ENCODE measurements at regions not wholly inside any gene's neighbourhood (a gene's known extent, or its start where the extent isn't known, plus 50 kb on each side); places are given as distances from the start of the nearest gene placed in this dataset.

DNA sequence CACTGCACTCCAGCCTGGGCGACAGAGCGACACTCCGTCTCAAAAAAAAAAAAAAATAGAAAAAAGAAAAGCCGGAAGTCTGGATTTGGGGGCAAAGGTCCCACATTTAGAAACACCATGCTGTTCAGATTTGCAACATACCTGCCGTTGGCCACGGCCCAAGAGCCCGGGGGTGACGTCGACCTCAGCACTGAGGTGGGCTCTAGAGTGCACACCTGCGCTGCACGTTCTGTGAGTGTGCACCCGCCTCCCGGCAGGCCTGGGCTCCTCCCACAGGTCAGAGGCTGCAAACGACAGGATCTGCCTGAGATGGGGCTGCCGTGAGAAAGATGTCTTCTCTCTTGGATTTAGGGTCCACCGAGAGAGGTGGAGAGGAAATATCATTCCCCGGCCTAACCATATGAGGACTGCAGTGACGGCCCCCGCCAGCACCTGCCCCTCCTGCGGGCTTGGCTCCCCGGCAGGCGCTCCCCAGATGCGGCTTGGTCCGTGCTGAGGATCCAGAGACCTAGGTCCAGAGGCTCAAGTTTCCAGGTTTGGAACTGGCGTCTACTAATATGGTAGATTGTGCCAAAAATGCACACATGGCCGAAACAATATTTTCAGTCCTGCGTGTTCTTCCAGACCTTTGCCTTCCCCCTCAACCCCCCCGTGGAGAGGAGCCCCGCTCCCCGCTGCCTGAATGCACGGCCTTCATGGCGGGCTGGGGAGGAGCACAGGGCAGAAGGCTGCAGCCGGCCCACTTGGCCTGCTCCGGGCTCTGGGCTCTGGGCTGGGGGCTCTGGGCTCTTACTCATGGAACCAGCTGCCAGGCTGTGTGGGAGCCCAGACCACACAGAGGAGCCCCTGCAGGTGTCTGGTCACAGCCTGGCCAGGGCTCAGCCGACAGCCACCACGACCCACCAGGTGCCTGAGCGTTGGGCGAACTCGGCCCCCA lies 58.8 kb upstream of the FBRSL1 start:
- no peaks in the 10 kb centered on the region for H3K27me3 ChIP-seq (ENCODE audit: control insufficient read depth, insufficient read depth, low read length)
- H3K4me1 ChIP-seq (ENCODE audit: control insufficient read depth in 2 of 3, insufficient read depth in 2 of 3, low read depth in 1 of 3, low read length in 3 of 3), result peaks cover 0 to 10% (median 2%) of the 10 kb centered on the region in 3 donors
- H3K27ac ChIP-seq (ENCODE audit: low read depth in 2 of 2, low read length in 2 of 2), result no peak overlapping the region
- FAIRE-seq (no peak), DNase-seq (peak in 2 of 5 donors; percentile 42 to 62)
- no peak overlapping the region for H3K4me3 ChIP-seq (ENCODE audit: low read length in 3 of 3)
- no peak for TF ChIP-seq CTCF (IDR thresholded peaks at IDR 0.05; ENCODE audit: borderline replicate concordance, extremely low read depth, insufficient read depth)
- H3K36me3 ChIP-seq (ENCODE audit: control insufficient read depth in 2 of 3, insufficient read depth in 3 of 3, low read length in 3 of 3), result no peaks in the 10 kb centered on the region
- no peaks in the 10 kb centered on the region for H3K9me3 ChIP-seq (ENCODE audit: control insufficient read depth in 2 of 3, insufficient read depth in 1 of 3, low read length in 3 of 3)
- H3K9ac ChIP-seq (ENCODE audit: low read length in 3 of 3), result no peak overlapping the region
- intact Hi-C loops (cut with DNase I), result no loop called here

GRCh38 chr12:132429946-132430643 lies 59.9 kb upstream of the FBRSL1 start:
- peaks cover 0 to 10% (median 2%) of the 10 kb centered on the region in 3 donors for H3K4me1 ChIP-seq (ENCODE audit: control insufficient read depth in 2 of 3, insufficient read depth in 2 of 3, low read depth in 1 of 3, low read length in 3 of 3)
- intact Hi-C loops (cut with DNase I), result no loop called here
- H3K4me3 ChIP-seq (ENCODE audit: low read length in 3 of 3), result no peak overlapping the region
- no peak for TF ChIP-seq CTCF (IDR thresholded peaks at IDR 0.05; ENCODE audit: borderline replicate concordance, extremely low read depth, insufficient read depth)
- no peak overlapping the region for H3K9ac ChIP-seq (ENCODE audit: low read length in 3 of 3)
- peak in 4 of 5 donors; percentile 70 to 86 (median 73) for DNase-seq
- H3K9me3 ChIP-seq (ENCODE audit: control insufficient read depth in 2 of 3, insufficient read depth in 1 of 3, low read length in 3 of 3), result no peaks in the 10 kb centered on the region
- no peak overlapping the region for H3K27ac ChIP-seq (ENCODE audit: low read depth in 2 of 2, low read length in 2 of 2)
- no peaks in the 10 kb centered on the region for H3K27me3 ChIP-seq (ENCODE audit: control insufficient read depth, insufficient read depth, low read length)
- no peaks in the 10 kb centered on the region for H3K36me3 ChIP-seq (ENCODE audit: control insufficient read depth in 2 of 3, insufficient read depth in 3 of 3, low read length in 3 of 3)
- no peak for FAIRE-seq

- H3K36me3 ChIP-seq (ENCODE audit: control insufficient read depth in 2 of 3, insufficient read depth in 3 of 3, low read length in 3 of 3), result no peaks in the 10 kb centered on the region
- no peak overlapping the region for H3K9ac ChIP-seq (ENCODE audit: low read length in 3 of 3)
- no peak overlapping the region for H3K27ac ChIP-seq (ENCODE audit: low read depth in 2 of 2, low read length in 2 of 2)
- no peak overlapping the region for H3K4me3 ChIP-seq (ENCODE audit: low read length in 3 of 3)
- peak in 3 of 5 donors; percentile 66 to 84 (median 83) for DNase-seq
- no peak for FAIRE-seq
- intact Hi-C loops (cut with DNase I), result no loop called here
- peaks cover 0 to 2% (median 0%) of the 10 kb centered on the region in 3 donors for H3K9me3 ChIP-seq (ENCODE audit: control insufficient read depth in 2 of 3, insufficient read depth in 1 of 3, low read length in 3 of 3)
- no peak for TF ChIP-seq CTCF (IDR thresholded peaks at IDR 0.05; ENCODE audit: borderline replicate concordance, extremely low read depth, insufficient read depth)
- peaks cover 0 to 10% (median 2%) of the 10 kb centered on the region in 3 donors for H3K4me1 ChIP-seq (ENCODE audit: control insufficient read depth in 2 of 3, insufficient read depth in 2 of 3, low read depth in 1 of 3, low read length in 3 of 3)
- H3K27me3 ChIP-seq (ENCODE audit: control insufficient read depth, insufficient read depth, low read length), result no peaks in the 10 kb centered on the region
These were observed 60.4 kb upstream of the FBRSL1 start for GRCh38 chr12:132429602-132429945.
